ENCODE measurements at regions not wholly inside any gene's neighbourhood (a gene's known extent, or its start where the extent isn't known, plus 50 kb on each side); places are given as distances from the start of the nearest gene placed in this dataset.

- H3K4me3 ChIP-seq (ENCODE audit: low read depth, low read length): no peak overlapping the region
- no peak for DNase-seq (ENCODE audit: low read depth)
- TF ChIP-seq CTCF (conservative IDR thresholded peaks at IDR 0.05; ENCODE audit: low read depth, low read length): no peak
These were observed 103.2 kb upstream of the SSTR4 start for GRCh38 chr20:22931653-22932608.

- H3K4me3 ChIP-seq (ENCODE audit: low read depth, low read length): no peak overlapping the region
- no peak for TF ChIP-seq CTCF (conservative IDR thresholded peaks at IDR 0.05; ENCODE audit: low read depth, low read length)
- DNase-seq (ENCODE audit: low read depth): no peak
These were observed 95.9 kb upstream of the SSTR4 start for GRCh38 chr20:22939181-22939580.

GRCh38 chr20:22940350-22940749 is 94.8 kb upstream of the SSTR4 start:
- no peak overlapping the region for H3K4me3 ChIP-seq (ENCODE audit: low read depth, low read length)
- no peak for TF ChIP-seq CTCF (conservative IDR thresholded peaks at IDR 0.05; ENCODE audit: low read depth, low read length)
- no peak for DNase-seq (ENCODE audit: low read depth)

GRCh38 chr20:22941550-22941949 is 93.6 kb upstream of the SSTR4 start:
- TF ChIP-seq CTCF (conservative IDR thresholded peaks at IDR 0.05; ENCODE audit: low read depth, low read length): no peak
- H3K4me3 ChIP-seq (ENCODE audit: low read depth, low read length): no peak overlapping the region
- DNase-seq (ENCODE audit: low read depth): no peak

GRCh38 chr20:22942742-22943141 is 92.4 kb upstream of the SSTR4 start:
- no peak for TF ChIP-seq CTCF (conservative IDR thresholded peaks at IDR 0.05; ENCODE audit: low read depth, low read length)
- no peak overlapping the region for H3K4me3 ChIP-seq (ENCODE audit: low read depth, low read length)
- DNase-seq (ENCODE audit: low read depth): no peak

GRCh38 chr20:22944062-22944461 is 91.0 kb upstream of the SSTR4 start:
- no peak overlapping the region for H3K4me3 ChIP-seq (ENCODE audit: low read depth, low read length)
- no peak for DNase-seq (ENCODE audit: low read depth)
- TF ChIP-seq CTCF (conservative IDR thresholded peaks at IDR 0.05; ENCODE audit: low read depth, low read length): no peak

GRCh38 chr20:22944936-22945335 is 90.2 kb upstream of the SSTR4 start:
- no peak for TF ChIP-seq CTCF (conservative IDR thresholded peaks at IDR 0.05; ENCODE audit: low read depth, low read length)

More at GRCh38 chr20:22944936-22945335, 90.2 kb upstream of the SSTR4 start:
- no peak overlapping the region for H3K4me3 ChIP-seq (ENCODE audit: low read depth, low read length)
- no peak for DNase-seq (ENCODE audit: low read depth)

Data from epithelial cell of proximal tubule (primary cell).